NCI-H345 treated with DMSO at 0.1 percent for 48 hours (cell line): ENCODE measurements at regions not wholly inside any gene's neighbourhood (a gene's known extent, or its start where the extent isn't known, plus 50 kb on each side); places are given as distances from the start of the nearest gene placed in this dataset.
"Not testable (repeated sequence)": the region's sequence is repeated elsewhere in the genome, so short reads cannot be mapped to it uniquely, and the experiment has no call there.

ENCODE experiments used
- DNase-seq: peaks from one replicate; lab custom pipeline; 2025; ENCODE audit not compliant: unreplicated experiment; lab: John Stamatoyannopoulos, UW

GRCh38 chr16:65710107-65710506, 588.2 kb upstream of the CDH11 start:
- DNase-seq: no peak

- DNase-seq: no peak
These were observed 583.0 kb upstream of the CDH11 start for GRCh38 chr16:65704866-65705265.

GRCh38 chr16:65702707-65703402, 581.0 kb upstream of the CDH11 start:
- DNase-seq: no peak

- no peak for DNase-seq
These were observed 578.7 kb upstream of the CDH11 start for GRCh38 chr16:65700596-65700995.

- DNase-seq: no peak
These were observed 577.0 kb upstream of the CDH11 start for GRCh38 chr16:65698791-65699321.

GRCh38 chr16:65697521-65697920, 575.7 kb upstream of the CDH11 start:
- DNase-seq: no peak

GRCh38 chr16:65697065-65697464, 575.2 kb upstream of the CDH11 start:
- DNase-seq: no peak

- not testable (repeated sequence) for DNase-seq
These were observed 570.0 kb upstream of the CDH11 start for GRCh38 chr16:65691846-65692245.

GRCh38 chr16:65689726-65690125, 567.9 kb upstream of the CDH11 start:
- no peak for DNase-seq

- no peak for DNase-seq
These were observed 566.4 kb upstream of the CDH11 start for GRCh38 chr16:65688301-65688700.

GRCh38 chr16:65684230-65684629, 562.4 kb upstream of the CDH11 start:
- DNase-seq: no peak

GRCh38 chr16:65681406-65681805, 559.5 kb upstream of the CDH11 start:
- no peak for DNase-seq

- DNase-seq: no peak
These were observed 557.9 kb upstream of the CDH11 start for GRCh38 chr16:65679785-65680184.

GRCh38 chr16:65675161-65675560, 553.3 kb upstream of the CDH11 start:
- DNase-seq: no peak

- no peak for DNase-seq
These were observed 551.1 kb upstream of the CDH11 start for GRCh38 chr16:65672960-65673359.

GRCh38 chr16:65671071-65671470, 549.2 kb upstream of the CDH11 start:
- no peak for DNase-seq

GRCh38 chr16:65668064-65668595, 546.3 kb upstream of the CDH11 start:
- no peak for DNase-seq

- DNase-seq: no peak
These were observed 545.2 kb upstream of the CDH11 start for GRCh38 chr16:65667011-65667578.

- no peak for DNase-seq
These were observed 544.5 kb upstream of the CDH11 start for GRCh38 chr16:65666132-65666941.

- no peak for DNase-seq
These were observed 543.7 kb upstream of the CDH11 start for GRCh38 chr16:65665586-65665985.

- no peak for DNase-seq
These were observed 541.9 kb upstream of the CDH11 start for GRCh38 chr16:65663774-65664173.

- no peak for DNase-seq
These were observed 540.4 kb upstream of the CDH11 start for GRCh38 chr16:65662256-65662655.
